ENCODE measurements at regions not wholly inside any gene's neighbourhood (a gene's known extent, or its start where the extent isn't known, plus 50 kb on each side); places are given as distances from the start of the nearest gene placed in this dataset.

DNA sequence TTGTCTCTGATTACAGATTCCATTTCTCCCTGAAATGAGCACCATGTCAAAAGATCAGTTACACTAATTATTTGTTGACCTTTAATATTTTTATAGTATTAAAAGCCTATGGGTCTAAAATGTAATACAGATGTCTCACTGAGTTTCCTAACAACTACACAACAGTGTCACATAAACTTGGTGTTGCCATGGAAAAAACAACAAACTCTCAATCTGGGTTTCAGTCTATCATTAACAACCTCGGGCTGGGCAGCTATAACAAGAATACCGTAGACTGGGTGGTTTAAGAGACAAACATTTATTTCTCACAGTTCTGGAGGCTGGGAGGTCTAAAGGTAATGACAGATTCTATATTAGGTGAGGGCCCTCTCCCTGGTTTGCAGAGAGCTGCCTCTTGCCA, 407.1 kb downstream of the HNRNPD start:
- no peak overlapping the region for H3K27ac Mint-ChIP-seq (ENCODE audit: unreplicated experiment)
- TF ChIP-seq, protein P1, sequence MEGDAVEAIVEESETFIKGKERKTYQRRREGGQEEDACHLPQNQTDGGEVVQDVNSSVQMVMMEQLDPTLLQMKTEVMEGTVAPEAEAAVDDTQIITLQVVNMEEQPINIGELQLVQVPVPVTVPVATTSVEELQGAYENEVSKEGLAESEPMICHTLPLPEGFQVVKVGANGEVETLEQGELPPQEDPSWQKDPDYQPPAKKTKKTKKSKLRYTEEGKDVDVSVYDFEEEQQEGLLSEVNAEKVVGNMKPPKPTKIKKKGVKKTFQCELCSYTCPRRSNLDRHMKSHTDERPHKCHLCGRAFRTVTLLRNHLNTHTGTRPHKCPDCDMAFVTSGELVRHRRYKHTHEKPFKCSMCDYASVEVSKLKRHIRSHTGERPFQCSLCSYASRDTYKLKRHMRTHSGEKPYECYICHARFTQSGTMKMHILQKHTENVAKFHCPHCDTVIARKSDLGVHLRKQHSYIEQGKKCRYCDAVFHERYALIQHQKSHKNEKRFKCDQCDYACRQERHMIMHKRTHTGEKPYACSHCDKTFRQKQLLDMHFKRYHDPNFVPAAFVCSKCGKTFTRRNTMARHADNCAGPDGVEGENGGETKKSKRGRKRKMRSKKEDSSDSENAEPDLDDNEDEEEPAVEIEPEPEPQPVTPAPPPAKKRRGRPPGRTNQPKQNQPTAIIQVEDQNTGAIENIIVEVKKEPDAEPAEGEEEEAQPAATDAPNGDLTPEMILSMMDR (IDR thresholded peaks at IDR 0.05; ENCODE audit: insufficient read depth in 1 of 2, low read depth in 1 of 2, low read length in 1 of 2, severe bottlenecking in 1 of 2, unreplicated experiment in 1 of 2), result no peak
- BruUV-seq (replicated peaks), result no TSS peak
- no peaks in the 10 kb centered on the region for H3K27me3 Mint-ChIP-seq (ENCODE audit: insufficient read depth, unreplicated experiment)
- H3K4me1 ChIP-seq, result peaks cover 4% of the 10 kb centered on the region; the same call in 1 of the 2 replicates
- H3K4me3 Mint-ChIP-seq (ENCODE audit: unreplicated experiment), result no peak overlapping the region
- H3K4me1 Mint-ChIP-seq (ENCODE audit: low read depth, unreplicated experiment), result peaks cover 10% of the 10 kb centered on the region
- no peaks in the 10 kb centered on the region for H3K9me3 ChIP-seq
- H3K9me3 Mint-ChIP-seq (ENCODE audit: unreplicated experiment), result no peaks in the 10 kb centered on the region
- POLR2A ChIA-PET, result no interaction called here
- CTCF ChIA-PET, result no interaction called here
- DNase-seq, result no peak
- no peak overlapping the region for H3K4me3 ChIP-seq (ENCODE audit: low read depth, low read length)
- H3K27me3 ChIP-seq (replicated peaks; ENCODE audit: control insufficient read depth, insufficient read depth, low read length), result no peaks in the 10 kb centered on the region
- peaks cover 3% of the 10 kb centered on the region for H3K36me3 Mint-ChIP-seq (ENCODE audit: insufficient read depth, unreplicated experiment)
- H3K36me3 ChIP-seq (ENCODE audit: control insufficient read depth, insufficient read depth, low read length), result no peaks in the 10 kb centered on the region
- intact Hi-C loops (cut with micrococcal nuclease; ENCODE audit: unreplicated experiment), result no loop called here

DNA sequence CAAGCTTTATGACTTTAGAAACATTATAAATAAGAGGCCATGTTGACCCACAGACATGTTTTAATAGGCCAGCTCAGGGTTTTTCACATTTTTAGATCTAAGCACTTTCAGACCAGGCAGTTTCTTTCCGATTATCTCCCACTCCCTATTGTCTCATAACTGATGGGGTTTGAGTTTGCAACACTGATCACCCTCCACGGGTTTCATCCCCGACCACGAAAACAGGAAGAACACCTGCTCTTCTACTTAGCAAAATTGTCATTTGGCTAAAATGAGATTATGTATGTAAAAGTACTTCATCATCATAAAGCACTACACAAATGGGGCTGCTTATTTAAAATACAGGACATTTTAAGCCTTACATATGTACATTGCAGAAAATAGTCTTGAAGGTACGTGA, 407.9 kb downstream of the HNRNPD start:
- Mint-ChIP-seq H3K27me3 (ENCODE audit: insufficient read depth, unreplicated experiment) (no peaks in the 10 kb centered on the region), H3K27ac (ENCODE audit: unreplicated experiment) (no peak overlapping the region), H3K36me3 (ENCODE audit: insufficient read depth, unreplicated experiment) (no peaks in the 10 kb centered on the region), H3K4me3 (ENCODE audit: unreplicated experiment) (no peak overlapping the region), H3K9me3 (ENCODE audit: unreplicated experiment) (no peaks in the 10 kb centered on the region), H3K4me1 (ENCODE audit: low read depth, unreplicated experiment) (peaks cover 14% of the 10 kb centered on the region)
- no peaks in the 10 kb centered on the region for H3K36me3 ChIP-seq (ENCODE audit: control insufficient read depth, insufficient read depth, low read length)
- CTCF ChIA-PET, result no interaction called here
- H3K27me3 ChIP-seq (replicated peaks; ENCODE audit: control insufficient read depth, insufficient read depth, low read length), result no peaks in the 10 kb centered on the region
- intact Hi-C loops (cut with micrococcal nuclease; ENCODE audit: unreplicated experiment), result no loop called here
- TF ChIP-seq, protein P1 (IDR thresholded peaks at IDR 0.05; ENCODE audit: insufficient read depth in 1 of 2, low read depth in 1 of 2, low read length in 1 of 2, severe bottlenecking in 1 of 2, unreplicated experiment in 1 of 2), result no peak
- no peak for DNase-seq
- peaks cover 4% of the 10 kb centered on the region for H3K4me1 ChIP-seq
- POLR2A ChIA-PET, result no interaction called here
- no peak overlapping the region for H3K4me3 ChIP-seq (ENCODE audit: low read depth, low read length)
- no TSS peak for BruUV-seq (replicated peaks)
- no peaks in the 10 kb centered on the region for H3K9me3 ChIP-seq

DNA sequence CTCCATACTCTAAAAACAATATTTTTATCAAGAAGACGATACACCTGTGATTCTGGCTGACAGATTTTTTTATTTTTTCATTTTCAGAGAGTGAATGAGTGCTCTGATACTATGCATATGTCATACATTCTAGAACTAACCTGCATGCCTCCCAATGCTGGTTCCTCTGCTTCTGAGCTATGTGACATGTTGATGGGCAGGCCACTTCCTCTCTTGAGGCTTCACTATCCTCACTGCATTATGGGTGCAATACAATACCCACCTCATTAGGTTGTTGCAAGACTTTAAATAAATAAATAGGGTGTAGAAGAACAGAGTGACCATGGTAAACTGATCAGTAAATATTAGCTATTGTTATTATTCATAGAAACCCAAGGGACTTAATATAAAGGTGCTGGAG, 408.3 kb downstream of the HNRNPD start:
- Mint-ChIP-seq H3K4me3 (ENCODE audit: unreplicated experiment) (no peak overlapping the region), H3K27me3 (ENCODE audit: insufficient read depth, unreplicated experiment) (no peaks in the 10 kb centered on the region), H3K36me3 (ENCODE audit: insufficient read depth, unreplicated experiment) (no peaks in the 10 kb centered on the region), H3K4me1 (ENCODE audit: low read depth, unreplicated experiment) (peaks cover 19% of the 10 kb centered on the region), H3K27ac (ENCODE audit: unreplicated experiment) (no peak overlapping the region), H3K9me3 (ENCODE audit: unreplicated experiment) (no peaks in the 10 kb centered on the region)
- POLR2A ChIA-PET, result no interaction called here
- intact Hi-C loops (cut with micrococcal nuclease; ENCODE audit: unreplicated experiment), result no loop called here
- H3K4me1 ChIP-seq, result peaks cover 8% of the 10 kb centered on the region
- H3K36me3 ChIP-seq (ENCODE audit: control insufficient read depth, insufficient read depth, low read length), result no peaks in the 10 kb centered on the region
- H3K27me3 ChIP-seq (replicated peaks; ENCODE audit: control insufficient read depth, insufficient read depth, low read length), result no peaks in the 10 kb centered on the region
- TF ChIP-seq, protein P1 (IDR thresholded peaks at IDR 0.05; ENCODE audit: insufficient read depth in 1 of 2, low read depth in 1 of 2, low read length in 1 of 2, severe bottlenecking in 1 of 2, unreplicated experiment in 1 of 2), result no peak
- no peaks in the 10 kb centered on the region for H3K9me3 ChIP-seq
- CTCF ChIA-PET, result no interaction called here
- H3K4me3 ChIP-seq (ENCODE audit: low read depth, low read length), result no peak overlapping the region
- DNase-seq, result no peak
- BruUV-seq (replicated peaks), result no TSS peak

Data from Caco-2 (cell line).